Loucy (cell line): ENCODE measurements at regions not wholly inside any gene's neighbourhood (a gene's known extent, or its start where the extent isn't known, plus 50 kb on each side); places are given as distances from the start of the nearest gene placed in this dataset.

ENCODE experiments used
- H2AFZ ChIP-seq: fragments of 200-600 bp; sonication (generic); 2 replicates; pipeline ENCODE4 v1.6.0; 2016; ENCODE audit warnings: antibody characterized with exemption, mild to moderate bottlenecking, low read length, moderate library complexity
- H3F3A ChIP-seq: fragments of 200-600 bp; 2 replicates; pipeline ENCODE4 v1.6.0; 2016; ENCODE audit warnings: antibody characterized with exemption, low read depth, mild to moderate bottlenecking
- H3K27me3 ChIP-seq: fragments of 200-600 bp; sonication (generic); 2 replicates; pipeline ENCODE4 v1.6.1; 2014; ENCODE audit warnings: low read length, mild to moderate bottlenecking; ENCODE audit not compliant: insufficient read depth, poor library complexity, severe bottlenecking
- H3K36me3 ChIP-seq: fragments of 200-600 bp; sonication (generic); 2 replicates; pipeline ENCODE4 v1.6.1; 2016; ENCODE audit warnings: low read length; ENCODE audit not compliant: insufficient read depth
- H3K4me1 ChIP-seq: fragments of 200-600 bp; sonication (generic); 2 replicates; pipeline ENCODE4 v1.5.1; 2014; ENCODE audit warnings: low read length, mild to moderate bottlenecking; ENCODE audit not compliant: insufficient read depth, poor library complexity, severe bottlenecking
- H3K4me2 ChIP-seq: fragments of 200-600 bp; sonication (generic); 2 replicates; pipeline ENCODE4 v1.6.0; 2014; ENCODE audit warnings: antibody characterized with exemption, low read length, low read depth, mild to moderate bottlenecking; ENCODE audit not compliant: poor library complexity, severe bottlenecking
- H3K4me3 ChIP-seq: fragments of 200-600 bp; sonication (generic); 2 replicates; pipeline ENCODE4 v1.5.1; 2014; ENCODE audit warnings: low read length, mild to moderate bottlenecking, mixed read lengths; ENCODE audit not compliant: poor library complexity, severe bottlenecking
- H3K79me2 ChIP-seq: fragments of 200-600 bp; sonication (generic); 2 replicates; pipeline ENCODE4 v1.6.1; 2014; ENCODE audit warnings: low read length; ENCODE audit not compliant: insufficient read depth
- H3K9ac ChIP-seq: fragments of 200-600 bp; sonication (generic); 2 replicates; pipeline ENCODE4 v1.6.0; 2014; ENCODE audit warnings: mild to moderate bottlenecking, low read depth, low read length, moderate library complexity; ENCODE audit not compliant: poor library complexity, severe bottlenecking
- H3K9me2 ChIP-seq: fragments of 200-600 bp; sonication (generic); replicated peaks from 2 replicates; pipeline ENCODE4 v1.6.1; 2016; ENCODE audit warnings: low read depth, low read length, mixed read lengths
- H3K9me3 ChIP-seq: fragments of 200-600 bp; sonication (generic); 2 replicates; pipeline ENCODE4 v1.6.1; 2014; ENCODE audit warnings: mild to moderate bottlenecking, antibody characterized with exemption, low read length, low read depth; ENCODE audit not compliant: insufficient read depth
- H4K20me1 ChIP-seq: fragments of 200-600 bp; sonication (generic); 2 replicates; pipeline ENCODE4 v1.6.0; 2014; ENCODE audit warnings: antibody characterized with exemption, low read length, mild to moderate bottlenecking; ENCODE audit not compliant: insufficient read depth, poor library complexity, severe bottlenecking
- EZH2phosphoT487 ChIP-seq: fragments of 200-600 bp; IDR thresholded peaks from 2 replicates; pipeline ENCODE4 v1.6.1; 2018; ENCODE audit warnings: antibody characterized with exemption, mild to moderate bottlenecking, moderate library complexity, borderline replicate concordance
- TF ChIP-seq, protein P1 (sequence below): fragments of 200-600 bp; sonication (generic); conservative IDR thresholded peaks from 2 replicates; pipeline ENCODE4 v1.5.1; 2014; ENCODE audit warnings: mild to moderate bottlenecking, antibody characterized with exemption, low read length

DNA sequence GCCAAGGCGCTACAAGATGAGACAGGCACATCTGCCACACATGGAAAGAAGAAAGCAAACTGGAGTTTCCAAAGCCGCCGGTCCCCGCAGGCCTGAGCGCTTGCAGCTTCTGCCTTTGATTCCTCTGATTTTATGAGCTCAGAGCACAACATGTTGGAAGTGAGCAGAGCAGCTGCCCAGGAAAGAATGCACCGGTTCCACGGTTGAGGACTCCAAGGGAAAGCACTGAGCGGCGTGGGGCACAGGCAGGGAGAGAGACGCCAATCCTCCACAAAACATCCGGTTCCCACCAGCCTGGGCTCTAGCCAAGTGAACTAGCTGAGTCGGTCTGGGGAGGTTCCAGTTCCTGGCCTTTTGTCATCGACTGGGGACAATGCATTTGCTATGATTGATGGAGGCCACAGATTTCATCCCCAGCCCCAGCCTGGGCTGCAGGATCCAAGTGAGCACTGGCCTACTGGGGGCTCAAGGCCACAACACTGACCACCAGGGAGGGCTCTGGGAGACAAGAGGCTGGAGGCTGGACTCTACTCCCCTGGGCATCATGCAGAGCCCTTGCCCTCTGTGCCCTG lies 253.1 kb upstream of the IRF2BP2 start:
- no peaks in the 10 kb centered on the region for H3K79me2 ChIP-seq

DNA sequence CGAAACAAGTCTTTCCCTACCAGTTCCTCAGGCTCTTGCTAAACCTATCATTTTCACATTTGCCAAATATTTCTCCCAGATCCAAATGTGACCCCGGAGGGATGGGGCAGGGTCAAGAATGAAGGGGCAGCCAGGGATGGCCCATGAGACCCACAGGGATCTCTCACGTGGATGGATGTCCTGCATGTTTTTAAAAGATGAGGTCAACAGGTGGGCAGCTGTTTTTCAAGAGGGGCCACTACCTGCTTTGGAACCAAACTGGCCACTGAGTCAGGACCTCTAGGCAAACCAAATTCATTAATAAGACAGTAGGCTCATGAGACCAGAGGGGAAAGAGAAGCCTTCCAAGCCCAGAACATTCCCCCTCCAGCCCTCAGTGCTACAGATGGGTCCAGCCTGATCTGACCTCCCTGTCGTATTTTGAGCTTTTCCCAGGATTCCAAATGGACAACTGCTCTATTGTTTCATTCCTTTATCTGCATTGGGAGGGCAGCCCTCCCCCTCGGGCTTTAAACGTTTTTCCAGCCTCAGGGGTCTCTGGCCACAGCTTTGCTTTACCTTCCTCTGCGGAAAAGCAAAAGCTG lies 252.5 kb upstream of the IRF2BP2 start:
- Histone ChIP-seq H2AFZ (no peak overlapping the region), H3K9ac (no peak overlapping the region)

More for the DNA sequence above, 253.1 kb upstream of the IRF2BP2 start:
- Histone ChIP-seq H3K4me1 (peaks cover 17% of the 10 kb centered on the region), H4K20me1 (no peaks in the 10 kb centered on the region), H3K27me3 (no peaks in the 10 kb centered on the region), H3K4me2 (no peak overlapping the region), H3K9ac (no peak overlapping the region), H2AFZ (no peak overlapping the region), H3K36me3 (no peaks in the 10 kb centered on the region), H3F3A (no peaks in the 10 kb centered on the region), H3K9me3 (no peaks in the 10 kb centered on the region), H3K9me2 (no peaks in the 10 kb centered on the region), H3K4me3 (no peak overlapping the region)
- TF ChIP-seq, protein P1, sequence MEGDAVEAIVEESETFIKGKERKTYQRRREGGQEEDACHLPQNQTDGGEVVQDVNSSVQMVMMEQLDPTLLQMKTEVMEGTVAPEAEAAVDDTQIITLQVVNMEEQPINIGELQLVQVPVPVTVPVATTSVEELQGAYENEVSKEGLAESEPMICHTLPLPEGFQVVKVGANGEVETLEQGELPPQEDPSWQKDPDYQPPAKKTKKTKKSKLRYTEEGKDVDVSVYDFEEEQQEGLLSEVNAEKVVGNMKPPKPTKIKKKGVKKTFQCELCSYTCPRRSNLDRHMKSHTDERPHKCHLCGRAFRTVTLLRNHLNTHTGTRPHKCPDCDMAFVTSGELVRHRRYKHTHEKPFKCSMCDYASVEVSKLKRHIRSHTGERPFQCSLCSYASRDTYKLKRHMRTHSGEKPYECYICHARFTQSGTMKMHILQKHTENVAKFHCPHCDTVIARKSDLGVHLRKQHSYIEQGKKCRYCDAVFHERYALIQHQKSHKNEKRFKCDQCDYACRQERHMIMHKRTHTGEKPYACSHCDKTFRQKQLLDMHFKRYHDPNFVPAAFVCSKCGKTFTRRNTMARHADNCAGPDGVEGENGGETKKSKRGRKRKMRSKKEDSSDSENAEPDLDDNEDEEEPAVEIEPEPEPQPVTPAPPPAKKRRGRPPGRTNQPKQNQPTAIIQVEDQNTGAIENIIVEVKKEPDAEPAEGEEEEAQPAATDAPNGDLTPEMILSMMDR = no peak
- no peak for TF ChIP-seq EZH2phosphoT487

DNA sequence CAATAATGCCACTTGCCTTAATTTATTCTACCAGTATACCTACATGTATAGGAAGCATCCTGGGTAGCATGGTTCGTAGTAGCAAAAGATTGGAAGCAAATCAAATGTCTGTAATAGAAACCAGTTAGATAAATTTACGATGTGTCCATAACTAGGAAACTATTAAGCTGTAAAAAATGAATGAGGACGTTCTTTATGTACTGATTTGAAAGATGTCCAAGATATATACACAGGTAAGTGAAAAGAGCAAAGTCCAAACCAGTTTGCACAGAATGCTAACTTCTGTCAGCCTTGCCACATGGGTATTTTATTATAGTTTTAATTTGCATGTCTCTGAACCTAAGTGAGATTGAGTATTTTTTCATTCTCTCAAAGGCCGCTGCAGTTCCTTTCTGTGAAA lies 251.8 kb upstream of the IRF2BP2 start:
- Histone ChIP-seq H3K9me2 (no peaks in the 10 kb centered on the region), H3K9me3 (no peaks in the 10 kb centered on the region), H3F3A (no peaks in the 10 kb centered on the region), H3K4me2 (no peak overlapping the region), H3K9ac (no peak overlapping the region), H4K20me1 (no peaks in the 10 kb centered on the region), H3K4me3 (no peak overlapping the region), H3K4me1 (peaks cover 7% of the 10 kb centered on the region), H3K79me2 (no peaks in the 10 kb centered on the region), H3K36me3 (no peaks in the 10 kb centered on the region), H3K27me3 (no peaks in the 10 kb centered on the region), H2AFZ (no peak overlapping the region)
- TF ChIP-seq EZH2phosphoT487 = no peak
- TF ChIP-seq, protein P1 = no peak

More for the DNA sequence above, 252.5 kb upstream of the IRF2BP2 start:
- Histone ChIP-seq H3K4me3 (no peak overlapping the region), H3K4me1 (peaks cover 14% of the 10 kb centered on the region), H3K4me2 (no peak overlapping the region), H3K36me3 (no peaks in the 10 kb centered on the region), H3F3A (no peaks in the 10 kb centered on the region), H3K9me2 (no peaks in the 10 kb centered on the region), H3K27me3 (no peaks in the 10 kb centered on the region), H4K20me1 (no peaks in the 10 kb centered on the region), H3K9me3 (no peaks in the 10 kb centered on the region), H3K79me2 (no peaks in the 10 kb centered on the region)
- TF ChIP-seq, protein P1 = no peak
- no peak for TF ChIP-seq EZH2phosphoT487
